IMR-90 (cell line): ENCODE measurements at regions not wholly inside any gene's neighbourhood (a gene's known extent, or its start where the extent isn't known, plus 50 kb on each side); places are given as distances from the start of the nearest gene placed in this dataset.

ENCODE experiments used
- CEBPB ChIP-seq: IDR thresholded peaks from 2 replicates; pipeline ENCODE4 v1.6.1; 2012; ENCODE audit warnings: low read depth, low read length, improper control_type of control experiment
- FOS ChIP-seq: fragments of 150-350 bp; IDR thresholded peaks from 2 replicates; pipeline ENCODE4 v1.6.1; 2016; ENCODE audit warnings: low read depth, low read length
- MAFK ChIP-seq: IDR thresholded peaks from 2 replicates; pipeline ENCODE4 v1.6.1; 2012; ENCODE audit warnings: low read depth, low read length, improper control_type of control experiment
- NFE2L2 ChIP-seq: fragments of 150-350 bp; IDR thresholded peaks from 2 replicates; pipeline ENCODE4 v1.6.1; 2016; ENCODE audit warnings: low read depth, mild to moderate bottlenecking, low read length
- POLR2A ChIP-seq: IDR thresholded peaks from 2 replicates; pipeline ENCODE4 v1.6.1; 2012; ENCODE audit warnings: mild to moderate bottlenecking, low read depth, low read length
- RFX5 ChIP-seq: IDR thresholded peaks from 2 replicates; pipeline ENCODE4 v1.8.0; 2012; ENCODE audit warnings: low read depth, mild to moderate bottlenecking, low read length, moderate library complexity
- SMC3 ChIP-seq: fragments of 150-350 bp; IDR thresholded peaks from 2 replicates; pipeline ENCODE4 v1.6.1; 2016; ENCODE audit warnings: low read depth, mild to moderate bottlenecking, antibody characterized with exemption, low read length, moderate library complexity
- TF ChIP-seq, protein P1 (sequence below): conservative IDR thresholded peaks from 2 replicates; pipeline ENCODE4 v1.5.1; 2012; ENCODE audit warnings: mild to moderate bottlenecking, low read depth, low read length, improper control_type of control experiment
- TF ChIP-seq, protein P2 (sequence below): fragments of 150-350 bp; IDR thresholded peaks from 2 replicates; pipeline ENCODE4 v1.6.1; 2017; ENCODE audit warnings: mild to moderate bottlenecking, antibody characterized with exemption, low read length, low read depth

DNA sequence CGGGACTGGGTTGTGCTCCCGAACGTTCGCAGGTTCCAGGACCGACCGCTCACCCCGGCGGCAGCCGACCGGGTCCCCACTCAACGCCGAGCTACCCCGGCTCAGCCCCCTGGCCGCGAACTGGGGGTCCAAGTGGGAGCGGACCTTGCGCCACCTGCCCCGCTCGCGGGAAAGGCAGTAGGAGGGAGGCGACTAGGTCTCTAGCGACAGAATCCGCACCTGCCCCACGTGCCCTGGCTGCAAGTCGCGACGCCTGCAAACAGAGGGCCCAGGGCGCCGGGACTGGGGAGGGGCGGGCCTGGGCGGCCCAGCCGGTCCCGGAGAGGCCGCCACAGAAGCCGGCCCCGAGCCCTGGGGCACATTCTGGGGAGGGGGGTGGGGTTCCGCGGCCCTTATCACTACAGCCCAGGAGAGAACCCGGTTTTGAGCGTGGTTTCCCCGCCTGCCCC, 239.2 kb upstream of the CPNE8 start:
- TF ChIP-seq SMC3: no peak
- TF ChIP-seq, protein P1, sequence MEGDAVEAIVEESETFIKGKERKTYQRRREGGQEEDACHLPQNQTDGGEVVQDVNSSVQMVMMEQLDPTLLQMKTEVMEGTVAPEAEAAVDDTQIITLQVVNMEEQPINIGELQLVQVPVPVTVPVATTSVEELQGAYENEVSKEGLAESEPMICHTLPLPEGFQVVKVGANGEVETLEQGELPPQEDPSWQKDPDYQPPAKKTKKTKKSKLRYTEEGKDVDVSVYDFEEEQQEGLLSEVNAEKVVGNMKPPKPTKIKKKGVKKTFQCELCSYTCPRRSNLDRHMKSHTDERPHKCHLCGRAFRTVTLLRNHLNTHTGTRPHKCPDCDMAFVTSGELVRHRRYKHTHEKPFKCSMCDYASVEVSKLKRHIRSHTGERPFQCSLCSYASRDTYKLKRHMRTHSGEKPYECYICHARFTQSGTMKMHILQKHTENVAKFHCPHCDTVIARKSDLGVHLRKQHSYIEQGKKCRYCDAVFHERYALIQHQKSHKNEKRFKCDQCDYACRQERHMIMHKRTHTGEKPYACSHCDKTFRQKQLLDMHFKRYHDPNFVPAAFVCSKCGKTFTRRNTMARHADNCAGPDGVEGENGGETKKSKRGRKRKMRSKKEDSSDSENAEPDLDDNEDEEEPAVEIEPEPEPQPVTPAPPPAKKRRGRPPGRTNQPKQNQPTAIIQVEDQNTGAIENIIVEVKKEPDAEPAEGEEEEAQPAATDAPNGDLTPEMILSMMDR: no peak
- TF ChIP-seq POLR2A: no peak
- TF ChIP-seq RFX5: no peak
- TF ChIP-seq, protein P2, sequence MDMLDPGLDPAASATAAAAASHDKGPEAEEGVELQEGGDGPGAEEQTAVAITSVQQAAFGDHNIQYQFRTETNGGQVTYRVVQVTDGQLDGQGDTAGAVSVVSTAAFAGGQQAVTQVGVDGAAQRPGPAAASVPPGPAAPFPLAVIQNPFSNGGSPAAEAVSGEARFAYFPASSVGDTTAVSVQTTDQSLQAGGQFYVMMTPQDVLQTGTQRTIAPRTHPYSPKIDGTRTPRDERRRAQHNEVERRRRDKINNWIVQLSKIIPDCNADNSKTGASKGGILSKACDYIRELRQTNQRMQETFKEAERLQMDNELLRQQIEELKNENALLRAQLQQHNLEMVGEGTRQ: no peak
- no peak for TF ChIP-seq FOS
- no peak for TF ChIP-seq CEBPB
- no peak for TF ChIP-seq NFE2L2
- no peak for TF ChIP-seq MAFK
